CD4-positive, alpha-beta T cell (primary cell): ENCODE measurements at regions not wholly inside any gene's neighbourhood (a gene's known extent, or its start where the extent isn't known, plus 50 kb on each side); places are given as distances from the start of the nearest gene placed in this dataset.

Experiments
- ATAC-seq: fragments of 200-7000 bp; cut with Tn5 transposase; one replicate; pipeline ENCODE4 v1.10.0; 2022; ENCODE audit warnings: mild to moderate bottlenecking; ENCODE audit not compliant: poor library complexity
- CTCF ChIA-PET: fragments of 350-600 bp; sonication (Branson Sonifier 250); formaldehyde crosslinking; loops from one replicate; lab custom pipeline; 2021; ENCODE audit warnings: antibody characterized with exemption, inconsistent platforms; lab: Charles Lee
- POLR2A ChIA-PET: fragments of 350-600 bp; sonication (Branson Sonifier 250); formaldehyde crosslinking; loops from one replicate; lab custom pipeline; 2021; ENCODE audit warnings: antibody characterized with exemption, inconsistent platforms; lab: Charles Lee
- DNase-seq, 14 experiments: peaks; one replicate each; pipeline ENCODE4 v3.0.0-alpha.2; 2013 to 2020; ENCODE audit warnings: mixed read lengths in 2 of 14
- H3K27ac ChIP-seq, 2 donors: one replicate each; pipeline versions ENCODE4 v1.5.1 to v1.7.0; 2013; ENCODE audit warnings: low read length in 2 of 2, low read depth in 1 of 2, mild to moderate bottlenecking in 1 of 2
- H3K27me3 ChIP-seq, 2 experiments: 1 replicate in 1 of 2; 2 replicates in 1 of 2; pipeline versions ENCODE4 v1.6.1 to v1.7.0; 2013; ENCODE audit warnings: low read length in 2 of 2, control low read depth in 1 of 2, mild to moderate bottlenecking in 1 of 2, moderate library complexity in 1 of 2; ENCODE audit not compliant: insufficient read depth in 2 of 2, control insufficient read depth in 1 of 2
- H3K36me3 ChIP-seq: one replicate; pipeline ENCODE4 v1.6.1; 2013; ENCODE audit warnings: low read length, control low read depth; ENCODE audit not compliant: insufficient read depth
- H3K4me1 ChIP-seq: one replicate; pipeline ENCODE4 v1.6.1; 2013; ENCODE audit warnings: low read length, control low read depth; ENCODE audit not compliant: insufficient read depth
- H3K4me3 ChIP-seq: one replicate; pipeline ENCODE4 v1.5.1; 2013; ENCODE audit warnings: mild to moderate bottlenecking, low read length, moderate library complexity
- H3K9me3 ChIP-seq, 2 experiments: 1 replicate in 1 of 2; 2 replicates in 1 of 2; pipeline versions ENCODE4 v1.6.1 to v1.7.0; 2013; ENCODE audit warnings: low read length in 2 of 2, mild to moderate bottlenecking in 2 of 2, control low read depth in 1 of 2, moderate library complexity in 1 of 2; ENCODE audit not compliant: control insufficient read depth in 1 of 2, insufficient read depth in 1 of 2
- H3K27ac Mint-ChIP-seq: one replicate; pipeline ENCODE4 v1.8.0; 2020; ENCODE audit warnings: mixed read lengths
- H3K27me3 Mint-ChIP-seq: one replicate; pipeline ENCODE4 v1.8.0; 2021; ENCODE audit warnings: mixed read lengths
- H3K36me3 Mint-ChIP-seq: one replicate; pipeline ENCODE4 v1.8.0; 2021; ENCODE audit warnings: low read depth, mixed read lengths
- H3K4me1 Mint-ChIP-seq: one replicate; pipeline ENCODE4 v1.8.0; 2021; ENCODE audit warnings: low read depth, mixed read lengths
- H3K4me3 Mint-ChIP-seq: one replicate; pipeline ENCODE4 v1.8.0; 2020; ENCODE audit warnings: mild to moderate bottlenecking, mixed read lengths
- H3K9me3 Mint-ChIP-seq: one replicate; pipeline ENCODE4 v1.8.0; 2020; ENCODE audit warnings: mixed read lengths
- intact Hi-C, 2 experiments: fragments of 100-400 bp; cut with DNase I in 1 of 2; cut with micrococcal nuclease in 1 of 2; formaldehyde crosslinking; loops; one replicate each; pipeline versions ENCODE4 v1.15.1 to v1.9.0; 2023 to 2025; cut with DNase I, micrococcal nuclease
- TF ChIP-seq, protein P1 (sequence below): fragments of 200-600 bp; IDR thresholded peaks from one replicate; pipeline ENCODE4 v1.8.0; 2022; ENCODE audit warnings: antibody characterized with exemption, mild to moderate bottlenecking

DNA sequence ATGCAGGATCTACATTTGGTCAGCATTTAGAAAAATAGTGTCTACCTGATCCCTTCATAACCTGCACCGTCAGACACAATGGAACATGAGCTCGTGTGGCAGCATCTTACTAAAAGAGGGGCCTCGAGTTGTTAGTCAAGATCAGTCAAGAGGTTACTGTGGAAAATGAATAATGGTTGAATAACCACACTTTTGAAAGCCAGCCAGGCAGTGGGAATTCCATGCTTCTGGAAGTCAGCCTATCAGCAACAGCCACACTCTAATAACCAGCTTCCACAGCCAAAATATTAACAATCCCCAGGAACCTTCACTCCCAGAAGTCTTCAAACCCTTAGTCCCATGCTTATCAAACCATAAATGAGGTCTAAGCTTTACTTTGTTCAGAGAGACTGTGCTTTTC lies 234.3 kb downstream of the HS3ST1 start:
- H3K4me3 ChIP-seq, result no peak overlapping the region
- DNase-seq (no peak), ATAC-seq (no peak)
- Mint-ChIP-seq H3K36me3 (no peaks in the 10 kb centered on the region), H3K27ac (no peak overlapping the region), H3K4me3 (no peak overlapping the region), H3K9me3 (no peaks in the 10 kb centered on the region), H3K27me3 (no peaks in the 10 kb centered on the region), H3K4me1 (peaks cover 8% of the 10 kb centered on the region)
- H3K9me3 ChIP-seq, result no peaks in the 10 kb centered on the region
- no peaks in the 10 kb centered on the region for H3K27me3 ChIP-seq
- ChIA-PET POLR2A (no interaction called here), CTCF (no interaction called here)
- intact Hi-C loops, result no loop called here
- H3K27ac ChIP-seq, result no peak overlapping the region
- H3K4me1 ChIP-seq, result no peaks in the 10 kb centered on the region
- H3K36me3 ChIP-seq, result no peaks in the 10 kb centered on the region
- TF ChIP-seq, protein P1, sequence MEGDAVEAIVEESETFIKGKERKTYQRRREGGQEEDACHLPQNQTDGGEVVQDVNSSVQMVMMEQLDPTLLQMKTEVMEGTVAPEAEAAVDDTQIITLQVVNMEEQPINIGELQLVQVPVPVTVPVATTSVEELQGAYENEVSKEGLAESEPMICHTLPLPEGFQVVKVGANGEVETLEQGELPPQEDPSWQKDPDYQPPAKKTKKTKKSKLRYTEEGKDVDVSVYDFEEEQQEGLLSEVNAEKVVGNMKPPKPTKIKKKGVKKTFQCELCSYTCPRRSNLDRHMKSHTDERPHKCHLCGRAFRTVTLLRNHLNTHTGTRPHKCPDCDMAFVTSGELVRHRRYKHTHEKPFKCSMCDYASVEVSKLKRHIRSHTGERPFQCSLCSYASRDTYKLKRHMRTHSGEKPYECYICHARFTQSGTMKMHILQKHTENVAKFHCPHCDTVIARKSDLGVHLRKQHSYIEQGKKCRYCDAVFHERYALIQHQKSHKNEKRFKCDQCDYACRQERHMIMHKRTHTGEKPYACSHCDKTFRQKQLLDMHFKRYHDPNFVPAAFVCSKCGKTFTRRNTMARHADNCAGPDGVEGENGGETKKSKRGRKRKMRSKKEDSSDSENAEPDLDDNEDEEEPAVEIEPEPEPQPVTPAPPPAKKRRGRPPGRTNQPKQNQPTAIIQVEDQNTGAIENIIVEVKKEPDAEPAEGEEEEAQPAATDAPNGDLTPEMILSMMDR, result no peak

DNA sequence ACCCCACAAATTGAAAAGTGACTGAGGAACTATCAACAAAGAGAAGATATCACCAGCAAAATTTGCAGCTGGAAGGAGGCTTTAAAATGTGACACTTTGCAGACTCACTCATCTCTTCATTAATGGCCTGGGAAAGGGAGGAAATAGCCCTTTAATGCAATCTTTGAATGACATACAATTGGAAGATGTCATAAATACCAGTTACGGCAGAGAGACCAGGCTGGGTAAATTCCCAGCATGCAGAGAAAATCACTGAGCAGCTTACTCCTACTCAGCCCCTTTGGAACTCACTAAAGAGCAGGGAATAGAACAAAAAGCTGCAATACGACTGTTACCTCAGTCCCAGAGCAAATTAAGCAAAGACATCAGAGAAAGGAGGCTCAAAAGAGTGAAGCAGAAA lies 238.9 kb downstream of the HS3ST1 start:
- CTCF ChIA-PET, result no interaction called here
- H3K4me3 ChIP-seq, result no peak overlapping the region
- H3K9me3 Mint-ChIP-seq, result no peaks in the 10 kb centered on the region
- no peaks in the 10 kb centered on the region for H3K4me1 ChIP-seq
- intact Hi-C loops, result no loop called here
- no peak overlapping the region for H3K27ac Mint-ChIP-seq
- H3K36me3 ChIP-seq, result no peaks in the 10 kb centered on the region
- TF ChIP-seq, protein P1, result no peak
- no peaks in the 10 kb centered on the region for H3K27me3 ChIP-seq
- ATAC-seq (no peak), DNase-seq (no peak)
- no peaks in the 10 kb centered on the region for H3K36me3 Mint-ChIP-seq
- peaks cover 9% of the 10 kb centered on the region for H3K4me1 Mint-ChIP-seq
- H3K27ac ChIP-seq, result no peak overlapping the region
- H3K27me3 Mint-ChIP-seq, result no peaks in the 10 kb centered on the region
- no peaks in the 10 kb centered on the region for H3K9me3 ChIP-seq
- POLR2A ChIA-PET, result no interaction called here
- H3K4me3 Mint-ChIP-seq, result no peak overlapping the region

- no peak overlapping the region for H3K4me3 ChIP-seq
- ATAC-seq (no peak), DNase-seq (no peak)
- no peak overlapping the region for H3K27ac ChIP-seq
- H3K4me1 Mint-ChIP-seq, result no peaks in the 10 kb centered on the region
- H3K36me3 ChIP-seq, result no peaks in the 10 kb centered on the region
- H3K27ac Mint-ChIP-seq, result no peak overlapping the region
- H3K27me3 ChIP-seq, result no peaks in the 10 kb centered on the region
- no peaks in the 10 kb centered on the region for H3K9me3 Mint-ChIP-seq
- CTCF ChIA-PET, result no interaction called here
- POLR2A ChIA-PET, result no interaction called here
- no peak overlapping the region for H3K4me3 Mint-ChIP-seq
- H3K9me3 ChIP-seq, result peaks cover 0 to 5% of the 10 kb centered on the region in 2 experiments
- H3K36me3 Mint-ChIP-seq, result no peaks in the 10 kb centered on the region
- TF ChIP-seq, protein P1, result no peak
- H3K27me3 Mint-ChIP-seq, result no peaks in the 10 kb centered on the region
- no peaks in the 10 kb centered on the region for H3K4me1 ChIP-seq
- intact Hi-C loops, result no loop called here
Measured at GRCh38 chr4:11183356-11183740, 245.3 kb downstream of the HS3ST1 start.
